Prostate gland (tissue), 2 donors: ENCODE measurements at regions not wholly inside any gene's neighbourhood (a gene's known extent, or its start where the extent isn't known, plus 50 kb on each side); places are given as distances from the start of the nearest gene placed in this dataset.

ENCODE experiments used
- DNase-seq: peaks from one replicate; pipeline ENCODE4 v3.0.0-alpha.2; 2019; ENCODE audit warnings: low spot score
- H3K27ac ChIP-seq, 2 donors: fragments of 200-600 bp; sonication (generic); 2 replicates each; pipeline ENCODE4 v1.5.1; 2017 to 2019
- H3K27me3 ChIP-seq: fragments of 200-600 bp; sonication (generic); replicated peaks from 2 replicates; pipeline ENCODE4 v1.5.1; 2019; ENCODE audit not compliant: insufficient read depth
- H3K36me3 ChIP-seq, 2 donors: fragments of 200-600 bp; sonication (generic); 1 replicate in 1 of 2; 2 replicates in 1 of 2; pipeline versions ENCODE4 v1.5.1 to v1.8.1; 2017 to 2019
- H3K4me1 ChIP-seq: fragments of 200-600 bp; sonication (generic); replicated peaks from 2 replicates; pipeline ENCODE4 v1.5.1; 2019
- H3K4me3 ChIP-seq, 2 donors: fragments of 200-600 bp; sonication (generic); 2 replicates each; pipeline ENCODE4 v1.5.1; 2017 to 2019
- H3K9me3 ChIP-seq: fragments of 200-600 bp; sonication (generic); 2 replicates; pipeline ENCODE4 v1.5.1; 2017
- POLR2A ChIP-seq: fragments of 450-650 bp; IDR thresholded peaks from one replicate; pipeline ENCODE4 v1.6.1; 2016; ENCODE audit warnings: antibody characterized with exemption, mild to moderate bottlenecking
- POLR2AphosphoS5 ChIP-seq: sonication (generic); formaldehyde crosslinking; IDR thresholded peaks from one replicate; pipeline ENCODE4 v1.6.1; 2017; ENCODE audit warnings: antibody characterized with exemption
- WGBS: methylation state at CpG from one replicate; pipeline ENCODE4 v1.1.5; 2018; 5-methylcytosine and 5-hydroxymethylcytosine counted together
- intact Hi-C: fragments of 100-400 bp; cut with DNase I; formaldehyde crosslinking; loops from one replicate; pipeline ENCODE4 v1.14.2; 2022
- TF ChIP-seq, protein P1 (sequence below), 4 experiments: fragments of 200-600 bp in 2 of 4; fragments of 450-650 bp in 2 of 4; sonication (generic) in 2 of 4; IDR thresholded peaks; 1 replicate in 3 of 4; 2 replicates in 1 of 4; pipeline ENCODE4 v1.5.1; 2016 to 2019; ENCODE audit warnings: antibody characterized with exemption in 4 of 4, mild to moderate bottlenecking in 2 of 4, moderate library complexity in 2 of 4

DNA sequence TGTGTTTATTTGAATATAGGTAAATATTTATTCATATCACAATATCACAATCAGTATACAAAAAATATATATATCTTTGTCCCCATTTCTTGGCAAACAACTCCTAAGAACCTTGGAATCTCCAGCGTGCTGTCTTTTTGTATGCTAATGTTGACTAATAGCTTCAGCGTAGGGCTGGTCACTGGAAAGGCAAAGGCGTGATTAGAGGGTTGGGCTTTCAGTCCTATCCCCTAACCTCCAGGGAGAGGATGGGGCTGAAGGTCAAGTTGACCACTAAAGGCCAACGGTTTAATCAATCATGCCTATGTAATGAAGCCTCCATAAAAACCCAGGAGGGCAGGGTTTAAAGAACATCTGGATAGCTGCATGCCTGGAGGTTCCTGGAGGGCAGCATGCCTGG is 79.6 kb upstream of the BNC2 start:
- no peak for DNase-seq
- Histone ChIP-seq H3K27me3 (no peaks in the 10 kb centered on the region), H3K27ac (no peak overlapping the region), H3K4me3 (no peak overlapping the region), H3K36me3 (no peaks in the 10 kb centered on the region), H3K9me3 (no peaks in the 10 kb centered on the region), H3K4me1 (no peaks in the 10 kb centered on the region)
- WGBS: 58% methylated on average over 4 of the region's 4 CpGs
- intact Hi-C loops: no loop called here
- TF ChIP-seq POLR2A (no peak), POLR2AphosphoS5 (no peak)
- TF ChIP-seq, protein P1, sequence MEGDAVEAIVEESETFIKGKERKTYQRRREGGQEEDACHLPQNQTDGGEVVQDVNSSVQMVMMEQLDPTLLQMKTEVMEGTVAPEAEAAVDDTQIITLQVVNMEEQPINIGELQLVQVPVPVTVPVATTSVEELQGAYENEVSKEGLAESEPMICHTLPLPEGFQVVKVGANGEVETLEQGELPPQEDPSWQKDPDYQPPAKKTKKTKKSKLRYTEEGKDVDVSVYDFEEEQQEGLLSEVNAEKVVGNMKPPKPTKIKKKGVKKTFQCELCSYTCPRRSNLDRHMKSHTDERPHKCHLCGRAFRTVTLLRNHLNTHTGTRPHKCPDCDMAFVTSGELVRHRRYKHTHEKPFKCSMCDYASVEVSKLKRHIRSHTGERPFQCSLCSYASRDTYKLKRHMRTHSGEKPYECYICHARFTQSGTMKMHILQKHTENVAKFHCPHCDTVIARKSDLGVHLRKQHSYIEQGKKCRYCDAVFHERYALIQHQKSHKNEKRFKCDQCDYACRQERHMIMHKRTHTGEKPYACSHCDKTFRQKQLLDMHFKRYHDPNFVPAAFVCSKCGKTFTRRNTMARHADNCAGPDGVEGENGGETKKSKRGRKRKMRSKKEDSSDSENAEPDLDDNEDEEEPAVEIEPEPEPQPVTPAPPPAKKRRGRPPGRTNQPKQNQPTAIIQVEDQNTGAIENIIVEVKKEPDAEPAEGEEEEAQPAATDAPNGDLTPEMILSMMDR (IDR thresholded peaks at IDR 0.05): no peak

DNA sequence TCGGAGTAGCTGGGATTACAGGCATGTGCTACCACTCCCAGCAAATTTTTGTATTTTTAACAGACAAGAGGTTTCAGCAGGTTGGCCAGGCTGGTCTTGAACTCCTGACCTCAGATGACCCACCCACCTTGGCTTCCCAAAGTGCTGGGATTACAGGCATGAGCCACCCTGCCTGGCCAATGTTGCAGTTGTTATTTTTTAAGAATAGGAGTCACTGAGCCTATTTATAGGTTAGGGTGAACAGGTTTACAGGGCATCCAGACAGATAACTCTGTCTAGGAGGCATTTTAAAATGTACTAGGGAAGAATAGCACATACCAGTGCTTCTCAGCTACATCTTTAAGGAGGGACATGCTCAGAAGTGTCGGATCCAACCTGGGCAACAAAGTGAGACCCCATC is 60.1 kb upstream of the BNC2 start:
- no peak overlapping the region for H3K4me3 ChIP-seq
- no peaks in the 10 kb centered on the region for H3K4me1 ChIP-seq
- whole genome bisulfite sequencing: 79% methylated on average over 2 of the region's 2 CpGs
- TF ChIP-seq POLR2A (no peak), POLR2AphosphoS5 (no peak)
- TF ChIP-seq, protein P1 (IDR thresholded peaks at IDR 0.05): no peak
- intact Hi-C loops: no loop called here
- no peak overlapping the region for H3K27ac ChIP-seq
- DNase-seq: no peak
- no peaks in the 10 kb centered on the region for H3K9me3 ChIP-seq
- no peaks in the 10 kb centered on the region for H3K36me3 ChIP-seq
- H3K27me3 ChIP-seq: no peaks in the 10 kb centered on the region

DNA sequence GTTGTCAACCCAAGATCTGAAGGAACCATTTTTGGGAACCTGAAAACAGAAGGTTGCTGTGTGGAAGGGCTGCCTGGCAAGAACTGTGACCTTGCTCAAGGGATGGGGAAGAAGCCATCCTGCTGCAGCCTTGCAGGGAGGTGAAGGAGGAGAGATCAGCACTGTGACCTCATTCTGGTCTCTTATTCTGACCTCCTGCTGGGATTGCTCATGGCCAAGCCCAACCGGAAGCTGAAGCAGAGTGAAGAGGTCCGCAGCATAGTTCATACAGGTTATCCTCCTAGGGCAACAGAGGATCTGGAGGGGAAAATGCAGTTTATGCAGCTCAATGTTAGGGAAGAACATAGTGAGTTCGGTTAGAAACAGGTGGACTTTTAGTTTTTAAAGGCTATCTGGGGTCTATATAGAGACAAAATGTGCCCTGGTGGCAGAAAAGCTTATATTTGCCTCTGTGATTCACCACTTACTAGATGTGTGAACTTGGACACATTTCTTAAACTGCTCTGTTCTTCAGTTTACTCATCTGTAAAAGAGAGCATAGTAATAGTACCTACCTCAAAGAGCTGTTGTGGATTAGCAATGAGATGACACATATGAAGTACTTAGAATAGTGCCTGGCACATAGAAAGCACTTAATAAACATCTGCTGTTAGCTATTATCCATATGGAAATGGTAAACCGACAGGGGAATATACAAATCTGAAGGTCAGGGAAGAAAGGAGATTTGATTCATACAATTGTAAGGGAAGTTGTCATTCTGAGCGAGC is 57.9 kb upstream of the BNC2 start:
- intact Hi-C loops: no loop called here

DNA sequence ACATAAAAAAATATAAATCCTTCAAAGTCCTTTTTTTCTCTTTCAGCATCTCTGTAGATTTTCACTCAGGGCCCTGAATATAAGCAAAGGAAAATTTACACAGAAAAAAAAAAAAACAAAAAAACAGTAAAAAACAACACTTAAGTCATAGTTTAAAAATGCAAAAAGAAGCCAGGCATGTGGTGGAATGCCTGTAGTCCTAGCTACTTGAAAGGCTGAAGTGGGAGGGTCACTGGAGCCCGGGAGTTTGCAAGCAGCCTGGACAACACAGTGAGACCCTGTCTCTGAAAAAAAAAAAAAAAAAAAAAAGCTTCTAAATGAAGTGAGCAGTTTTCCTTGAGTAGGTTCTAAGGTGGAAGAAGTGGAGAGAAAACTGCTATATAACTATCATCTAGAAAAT is 55.0 kb upstream of the BNC2 start:
- Histone ChIP-seq H3K9me3 (no peaks in the 10 kb centered on the region), H3K27ac (no peak overlapping the region), H3K4me1 (no peaks in the 10 kb centered on the region), H3K4me3 (no peak overlapping the region), H3K27me3 (no peaks in the 10 kb centered on the region), H3K36me3 (no peaks in the 10 kb centered on the region)
- TF ChIP-seq POLR2AphosphoS5: no peak
- TF ChIP-seq POLR2A: no peak
- TF ChIP-seq, protein P1 (IDR thresholded peaks at IDR 0.05): no peak
- DNase-seq: no peak
- WGBS: 79% methylated on average over 1 of the region's 1 CpG
- intact Hi-C loops: no loop called here

More for the DNA sequence above, 57.9 kb upstream of the BNC2 start:
- Histone ChIP-seq H3K4me3 (no peak overlapping the region), H3K4me1 (no peaks in the 10 kb centered on the region), H3K27ac (no peak overlapping the region), H3K27me3 (no peaks in the 10 kb centered on the region), H3K36me3 (no peaks in the 10 kb centered on the region), H3K9me3 (no peaks in the 10 kb centered on the region)
- DNase-seq: no peak
- WGBS: 90% methylated on average over 5 of the region's 5 CpGs
- TF ChIP-seq POLR2AphosphoS5 (no peak), POLR2A (no peak)
- TF ChIP-seq, protein P1 (IDR thresholded peaks at IDR 0.05): no peak

DNA sequence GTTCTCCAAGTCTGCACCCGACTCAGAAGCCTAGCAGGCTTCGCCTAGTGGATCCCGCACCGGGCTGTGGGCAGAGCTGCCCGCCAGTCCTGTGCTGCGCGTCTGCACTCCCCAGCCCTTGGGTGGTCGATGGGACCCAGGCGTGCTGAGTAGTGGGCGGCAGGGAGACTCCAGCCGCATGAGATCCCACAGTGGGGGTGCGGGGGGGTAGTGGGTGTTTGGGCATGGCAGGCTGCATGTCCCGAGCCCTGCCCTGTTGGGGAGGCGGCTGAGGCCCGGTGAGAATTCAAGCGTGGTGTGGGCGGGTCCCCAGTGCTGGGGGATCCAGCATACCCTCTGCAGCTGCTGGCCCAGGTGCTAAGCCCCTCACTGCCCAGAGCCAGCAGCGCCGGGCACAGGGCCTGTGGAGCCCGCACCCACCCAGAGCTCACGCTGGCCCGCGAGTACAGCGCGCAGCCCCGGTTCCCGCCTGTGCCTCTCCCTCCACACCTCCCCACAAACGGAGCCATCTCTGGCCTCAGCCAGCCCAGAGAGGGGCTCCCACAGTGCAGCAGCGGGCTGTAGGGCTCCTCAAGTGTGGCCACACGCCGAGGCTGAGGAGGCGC is 53.9 kb upstream of the BNC2 start:
- H3K36me3 ChIP-seq: no peaks in the 10 kb centered on the region
- DNase-seq: no peak
- no peak overlapping the region for H3K4me3 ChIP-seq
- H3K27me3 ChIP-seq: no peaks in the 10 kb centered on the region
- 98% methylated on average over 29 of the region's 32 CpGs for WGBS
- intact Hi-C loops: no loop called here
- no peaks in the 10 kb centered on the region for H3K4me1 ChIP-seq
- no peak overlapping the region for H3K27ac ChIP-seq
- TF ChIP-seq, protein P1 (IDR thresholded peaks at IDR 0.05): no peak
- TF ChIP-seq POLR2AphosphoS5 (no peak), POLR2A (no peak)
- H3K9me3 ChIP-seq: no peaks in the 10 kb centered on the region
